ENCODE measurements at regions not wholly inside any gene's neighbourhood (a gene's known extent, or its start where the extent isn't known, plus 50 kb on each side); places are given as distances from the start of the nearest gene placed in this dataset.
"Not testable (repeated sequence)": the region's sequence is repeated elsewhere in the genome, so short reads cannot be mapped to it uniquely, and the experiment has no call there.

DNA sequence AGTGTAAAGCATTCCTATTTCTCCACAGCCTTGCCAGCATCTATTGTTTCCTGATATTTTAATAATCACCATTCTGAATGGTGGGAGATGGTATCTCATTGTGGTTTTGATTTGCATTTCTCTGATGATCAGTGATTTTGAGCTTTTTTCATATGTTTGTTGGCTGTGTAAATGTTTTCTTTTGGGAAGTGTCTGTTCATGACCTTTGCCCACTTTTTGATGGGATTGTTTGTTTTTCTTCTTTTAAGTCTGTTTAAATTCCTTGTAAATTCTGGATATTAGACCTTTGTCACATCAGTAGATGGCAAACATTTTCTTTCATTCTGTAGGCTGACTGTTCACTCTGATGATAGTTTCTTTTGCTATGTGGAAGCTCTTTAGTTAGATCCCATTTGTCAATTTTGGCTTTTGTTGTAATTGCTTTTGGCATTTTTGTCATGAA lies 461.5 kb upstream of the GCFC2 start:
- CTCF ChIA-PET, H3K4me1 Mint-ChIP-seq, POLR2A ChIA-PET: not testable (repeated sequence)

DNA sequence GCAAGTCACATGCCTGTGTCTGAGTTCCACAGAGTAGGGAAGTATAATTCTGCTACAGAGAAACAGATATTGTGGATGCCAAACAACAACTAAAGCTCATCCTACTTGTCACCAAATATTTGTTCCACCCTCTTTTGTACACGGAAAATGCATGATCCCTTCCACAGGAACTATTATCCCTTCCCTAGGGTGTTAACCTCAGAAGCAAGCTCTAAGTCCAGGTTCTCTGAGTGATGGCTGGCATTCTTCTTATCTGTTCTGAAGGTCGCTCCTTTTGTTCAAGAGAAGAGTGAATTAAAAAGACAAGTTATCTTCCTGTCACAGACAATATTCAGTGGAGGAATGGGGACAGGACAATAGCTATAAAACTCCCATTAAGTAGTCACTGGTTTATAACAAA lies 460.1 kb upstream of the GCFC2 start:
- Mint-ChIP-seq H3K27ac (no peak overlapping the region), H3K4me1 (no peaks in the 10 kb centered on the region), H3K4me3 (no peak overlapping the region), H3K27me3 (no peaks in the 10 kb centered on the region), H3K36me3 (ENCODE audit: low read depth) (no peaks in the 10 kb centered on the region), H3K9me3 (peaks cover 9% of the 10 kb centered on the region)
- POLR2A ChIA-PET = no interaction called here
- DNase-seq = no peak
- CTCF ChIA-PET = no interaction called here

More for the DNA sequence above, 461.5 kb upstream of the GCFC2 start:
- H3K4me3 Mint-ChIP-seq; DNase-seq; H3K36me3 Mint-ChIP-seq (ENCODE audit: low read depth); H3K27ac Mint-ChIP-seq; H3K27me3 Mint-ChIP-seq: not testable (repeated sequence)
- peaks cover 16% of the 10 kb centered on the region for H3K9me3 Mint-ChIP-seq

DNA sequence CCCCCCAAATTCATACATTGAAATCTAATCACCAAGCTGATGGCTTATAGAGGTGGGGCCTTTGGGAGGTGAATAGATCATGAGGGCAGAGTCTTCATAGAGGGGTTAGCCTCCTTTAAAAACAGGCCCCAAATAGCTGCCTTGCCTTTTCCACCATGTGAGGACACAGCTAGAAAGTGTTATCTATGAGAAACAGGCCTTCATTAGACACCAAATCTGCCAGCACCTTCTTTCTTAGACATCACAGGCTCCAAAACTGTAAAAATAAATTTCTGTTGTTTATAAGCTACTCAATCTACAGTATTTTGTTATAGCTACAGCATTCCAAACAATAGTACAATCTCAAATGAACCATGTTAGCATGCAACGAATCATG lies 459.3 kb upstream of the GCFC2 start:
- no peak for DNase-seq
- CTCF ChIA-PET = no interaction called here
- no peaks in the 10 kb centered on the region for H3K4me1 Mint-ChIP-seq
- H3K4me3 Mint-ChIP-seq = no peak overlapping the region
- peaks cover 8% of the 10 kb centered on the region for H3K9me3 Mint-ChIP-seq
- H3K27ac Mint-ChIP-seq = no peak overlapping the region
- POLR2A ChIA-PET = no interaction called here
- no peaks in the 10 kb centered on the region for H3K27me3 Mint-ChIP-seq
- H3K36me3 Mint-ChIP-seq (ENCODE audit: low read depth) = no peaks in the 10 kb centered on the region

DNA sequence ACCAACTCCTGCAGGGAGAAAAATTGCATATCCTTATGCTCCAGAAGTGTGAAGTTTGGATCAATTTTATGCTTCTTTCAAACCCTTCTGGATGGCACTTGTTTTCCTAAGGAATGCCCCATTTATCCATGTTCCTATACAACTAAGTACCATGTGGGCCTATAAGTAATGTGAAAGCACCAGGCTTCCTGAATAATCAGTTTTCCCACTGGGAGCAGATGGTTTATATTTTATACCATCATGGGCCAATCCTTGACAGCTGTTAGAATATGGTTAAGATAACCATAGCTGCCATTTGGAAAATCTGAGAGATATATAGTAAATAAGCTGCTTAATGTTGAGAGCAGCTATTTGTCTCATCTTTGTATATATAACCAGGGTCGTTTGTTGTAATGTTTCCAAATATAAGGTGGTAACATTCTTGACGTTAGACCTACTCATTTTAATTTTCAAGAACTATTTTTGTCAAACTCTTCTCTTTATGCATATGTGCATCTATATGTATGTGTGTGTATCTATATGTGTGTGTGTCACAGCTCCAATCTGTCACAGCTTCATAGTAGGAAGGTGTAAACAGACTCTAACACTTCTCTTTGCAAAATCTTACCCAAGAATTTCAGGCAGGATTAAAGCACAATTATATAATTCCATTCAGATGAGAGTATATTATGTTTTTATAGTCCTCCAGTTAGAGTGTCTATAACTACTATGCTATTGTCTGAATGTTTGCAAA lies 458.7 kb upstream of the GCFC2 start:
- CTCF ChIA-PET = no interaction called here
- Mint-ChIP-seq H3K36me3 (ENCODE audit: low read depth) (no peaks in the 10 kb centered on the region), H3K9me3 (peaks cover 7% of the 10 kb centered on the region)

DNA sequence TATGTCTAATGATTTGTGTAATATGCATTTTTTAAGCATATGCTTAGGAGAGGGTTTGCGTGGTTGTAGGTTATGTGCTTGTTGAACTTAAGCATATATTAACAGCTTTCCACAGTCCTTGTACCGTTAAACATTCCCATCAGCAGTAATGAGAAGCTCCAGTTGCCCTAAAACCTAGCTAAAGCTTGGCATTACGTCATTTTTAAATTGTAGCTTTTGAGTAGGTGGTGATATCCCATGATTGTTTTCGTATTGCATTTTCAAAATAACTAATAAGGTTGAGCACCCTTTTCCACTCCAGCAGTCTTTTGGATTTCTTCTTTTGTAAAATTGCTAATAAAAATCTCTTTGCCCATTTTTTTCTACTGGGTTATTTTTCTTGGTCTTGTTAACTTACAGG lies 453.1 kb upstream of the GCFC2 start:
- ChIA-PET CTCF (no interaction called here), POLR2A (no interaction called here)
- Mint-ChIP-seq H3K4me1 (no peaks in the 10 kb centered on the region), H3K9me3 (peaks cover 7% of the 10 kb centered on the region), H3K4me3 (no peak overlapping the region), H3K27me3 (no peaks in the 10 kb centered on the region), H3K36me3 (ENCODE audit: low read depth) (no peaks in the 10 kb centered on the region), H3K27ac (no peak overlapping the region)
- no peak for DNase-seq

More for the DNA sequence above, 458.7 kb upstream of the GCFC2 start:
- H3K27me3 Mint-ChIP-seq = no peaks in the 10 kb centered on the region
- no peak overlapping the region for H3K4me3 Mint-ChIP-seq
- no peaks in the 10 kb centered on the region for H3K4me1 Mint-ChIP-seq
- POLR2A ChIA-PET = no interaction called here
- H3K27ac Mint-ChIP-seq = no peak overlapping the region
- no peak for DNase-seq

DNA sequence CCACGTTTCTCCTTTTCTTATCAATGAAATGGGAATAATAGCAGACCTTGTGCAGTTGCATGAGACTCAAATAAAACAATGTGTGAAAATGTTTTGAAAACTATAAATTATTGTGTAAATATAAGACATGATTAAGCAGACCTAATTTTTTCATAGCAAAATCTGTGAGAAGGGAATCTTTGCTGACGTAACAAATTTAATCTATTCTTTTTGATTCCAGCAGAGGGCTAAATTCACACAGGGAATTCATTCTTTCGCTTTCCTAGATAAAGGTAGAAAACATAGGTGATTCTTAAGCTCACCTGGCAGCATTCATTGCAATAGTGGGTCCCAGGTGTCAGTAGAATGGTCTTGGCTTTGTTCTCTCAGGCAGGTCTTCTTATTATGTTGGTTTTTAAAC lies 450.0 kb upstream of the GCFC2 start:
- no peaks in the 10 kb centered on the region for H3K27me3 Mint-ChIP-seq
- no peak overlapping the region for H3K27ac Mint-ChIP-seq
- POLR2A ChIA-PET = no interaction called here
- H3K4me1 Mint-ChIP-seq = no peaks in the 10 kb centered on the region
- CTCF ChIA-PET = no interaction called here
- DNase-seq = no peak
- peaks cover 7% of the 10 kb centered on the region for H3K9me3 Mint-ChIP-seq
- H3K4me3 Mint-ChIP-seq = no peak overlapping the region
- no peaks in the 10 kb centered on the region for H3K36me3 Mint-ChIP-seq (ENCODE audit: low read depth)

DNA sequence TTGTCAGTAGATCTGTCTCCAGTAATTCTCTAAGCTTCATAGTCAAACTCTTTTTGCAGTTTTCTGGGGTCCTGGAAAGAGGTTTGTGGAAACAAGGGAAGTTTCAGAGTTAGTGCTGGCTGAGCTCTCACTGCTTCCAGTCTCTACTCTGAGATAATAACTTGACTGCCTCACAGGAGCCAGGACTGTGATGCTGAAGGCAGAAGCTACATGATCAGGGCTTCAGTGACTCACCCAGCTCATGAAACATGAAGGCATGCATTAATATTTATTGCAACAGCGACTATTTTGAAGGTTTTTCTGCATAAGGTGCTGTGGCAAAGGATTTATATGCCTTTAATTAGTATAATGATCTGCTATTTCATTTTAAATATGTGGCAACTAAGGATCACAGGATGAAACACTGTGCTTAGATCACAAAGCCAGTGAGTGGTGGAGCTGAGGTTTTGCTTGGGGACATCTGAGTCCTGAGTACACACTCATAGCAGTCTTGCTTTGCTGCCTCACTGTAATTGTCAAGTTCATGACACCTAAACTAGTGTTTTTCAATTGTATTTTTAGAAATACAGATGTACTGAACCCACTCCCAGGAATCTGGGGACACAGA lies 448.4 kb upstream of the GCFC2 start:
- Mint-ChIP-seq H3K36me3 (ENCODE audit: low read depth) (no peaks in the 10 kb centered on the region), H3K9me3 (peaks cover 7% of the 10 kb centered on the region), H3K4me3 (no peak overlapping the region), H3K4me1 (no peaks in the 10 kb centered on the region), H3K27ac (no peak overlapping the region), H3K27me3 (no peaks in the 10 kb centered on the region)
- no peak for DNase-seq
- ChIA-PET POLR2A (no interaction called here), CTCF (no interaction called here)

DNA sequence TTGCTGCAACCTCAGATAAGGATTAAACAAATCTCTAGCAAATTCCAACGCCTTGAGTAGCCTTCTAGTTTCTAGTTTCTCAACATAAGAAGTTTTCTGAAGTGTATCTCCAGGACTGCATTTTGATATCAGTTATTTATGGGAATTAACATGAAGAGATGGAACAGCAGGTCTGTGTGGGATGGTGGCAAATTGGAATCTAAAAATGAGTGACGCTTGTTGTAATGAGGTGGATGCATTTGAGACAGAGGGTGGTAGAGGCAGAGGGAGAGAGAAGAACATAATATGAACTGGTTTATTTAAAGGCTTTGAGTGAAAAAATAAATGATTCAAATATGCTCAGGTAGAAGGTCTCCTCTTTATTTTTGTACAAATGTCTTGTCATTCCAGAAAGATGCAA lies 446.8 kb upstream of the GCFC2 start:
- ChIA-PET CTCF (no interaction called here), POLR2A (no interaction called here)
- H3K9me3 Mint-ChIP-seq = peaks cover 7% of the 10 kb centered on the region
- DNase-seq = no peak
- H3K4me1 Mint-ChIP-seq = no peaks in the 10 kb centered on the region
- no peaks in the 10 kb centered on the region for H3K36me3 Mint-ChIP-seq (ENCODE audit: low read depth)
- no peak overlapping the region for H3K27ac Mint-ChIP-seq
- H3K4me3 Mint-ChIP-seq = no peak overlapping the region
- no peaks in the 10 kb centered on the region for H3K27me3 Mint-ChIP-seq

DNA sequence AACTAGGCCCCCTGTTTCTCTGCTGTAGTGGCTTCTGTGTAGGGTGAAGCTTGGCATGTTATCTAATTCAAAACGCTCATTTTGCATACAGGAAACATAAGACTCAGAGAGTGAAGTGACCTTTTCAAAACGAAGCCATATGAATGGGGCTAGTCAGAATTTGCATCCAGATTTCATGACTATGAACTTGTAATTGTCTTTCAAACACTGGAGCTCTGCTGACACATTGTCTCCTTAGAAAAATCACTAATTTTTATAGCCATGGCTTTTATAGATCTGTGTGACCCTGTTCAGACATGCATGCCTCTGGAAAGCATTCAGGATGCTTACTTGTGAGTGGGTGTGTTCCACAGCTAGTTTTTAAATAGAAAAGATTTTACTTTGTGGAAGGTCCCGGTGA lies 444.3 kb upstream of the GCFC2 start:
- H3K9me3 Mint-ChIP-seq = peaks cover 2% of the 10 kb centered on the region
- DNase-seq = no peak
- ChIA-PET CTCF (no interaction called here), POLR2A (no interaction called here)
- no peak overlapping the region for H3K4me3 Mint-ChIP-seq
- H3K27me3 Mint-ChIP-seq = no peaks in the 10 kb centered on the region
- H3K27ac Mint-ChIP-seq = no peak overlapping the region
- H3K4me1 Mint-ChIP-seq = no peaks in the 10 kb centered on the region
- H3K36me3 Mint-ChIP-seq (ENCODE audit: low read depth) = no peaks in the 10 kb centered on the region

DNA sequence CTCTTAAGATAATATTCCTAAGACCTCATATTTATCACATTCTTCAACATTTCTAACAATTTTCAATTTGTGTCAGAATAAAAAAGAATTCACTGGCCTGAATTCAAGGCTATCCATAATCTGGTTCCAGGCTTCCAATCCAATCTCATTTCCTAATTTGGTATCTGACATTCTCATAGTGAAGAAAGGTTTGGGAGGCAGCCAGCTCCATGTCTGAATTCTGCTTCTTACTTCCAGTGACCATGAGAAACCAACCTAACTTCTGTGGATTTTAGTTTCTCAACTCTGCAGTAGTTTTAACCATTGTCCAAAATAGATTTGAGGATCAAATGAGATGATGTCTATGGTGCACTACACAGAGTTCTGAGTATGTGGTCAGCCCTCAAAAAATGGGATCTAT lies 439.1 kb upstream of the GCFC2 start:
- DNase-seq = no peak
- Mint-ChIP-seq H3K27ac (no peak overlapping the region), H3K4me1 (no peaks in the 10 kb centered on the region), H3K27me3 (no peaks in the 10 kb centered on the region), H3K36me3 (ENCODE audit: low read depth) (no peaks in the 10 kb centered on the region), H3K9me3 (peaks cover 7% of the 10 kb centered on the region), H3K4me3 (no peak overlapping the region)
- ChIA-PET POLR2A (no interaction called here), CTCF (no interaction called here)

DNA sequence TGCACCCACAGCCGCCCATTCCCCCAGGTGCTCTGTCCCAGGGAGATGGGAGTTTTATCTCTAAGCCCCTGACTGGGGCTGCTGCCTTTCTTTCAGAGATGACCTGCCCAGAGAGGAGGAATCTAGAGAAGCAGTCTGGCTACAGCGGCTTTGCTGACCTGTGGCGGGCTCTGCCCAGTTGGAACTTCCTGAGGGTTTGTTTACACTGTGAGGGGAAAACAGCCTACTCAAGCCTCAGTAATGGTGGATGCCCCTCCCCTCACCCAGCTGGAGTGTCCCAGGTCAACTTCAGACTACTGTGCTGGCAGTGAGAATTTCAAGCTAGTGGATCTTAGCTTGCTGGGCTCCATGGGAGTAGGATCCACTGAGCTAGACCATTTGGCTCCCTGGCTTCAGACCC lies 428.6 kb upstream of the GCFC2 start:
- H3K27me3 Mint-ChIP-seq; H3K36me3 Mint-ChIP-seq (ENCODE audit: low read depth); H3K27ac Mint-ChIP-seq; H3K4me3 Mint-ChIP-seq; DNase-seq; H3K4me1 Mint-ChIP-seq; POLR2A ChIA-PET; CTCF ChIA-PET: not testable (repeated sequence)
- H3K9me3 Mint-ChIP-seq = peaks cover 31% of the 10 kb centered on the region

DNA sequence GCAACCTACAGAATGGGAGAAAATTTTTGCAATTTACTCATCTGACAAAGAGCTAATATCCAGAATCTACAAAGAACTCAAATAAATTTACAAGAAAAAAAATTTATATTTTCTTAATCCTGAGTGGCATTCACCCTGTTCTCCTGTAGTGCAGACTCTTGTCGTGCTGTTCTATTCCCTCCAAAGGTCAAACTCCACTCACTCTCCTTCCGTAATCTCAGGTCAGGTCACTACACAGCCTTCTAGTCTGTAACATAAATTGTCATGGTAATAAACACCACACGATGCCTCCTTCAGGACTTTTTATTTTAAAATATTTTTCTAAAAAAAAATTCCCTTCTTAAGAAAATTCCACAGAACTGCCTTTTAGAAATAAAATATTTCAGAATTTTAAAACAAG lies 417.9 kb upstream of the GCFC2 start:
- H3K4me3 Mint-ChIP-seq = no peak overlapping the region
- no peaks in the 10 kb centered on the region for H3K27me3 Mint-ChIP-seq
- H3K9me3 Mint-ChIP-seq = no peaks in the 10 kb centered on the region
- no peak overlapping the region for H3K27ac Mint-ChIP-seq
- no peaks in the 10 kb centered on the region for H3K36me3 Mint-ChIP-seq (ENCODE audit: low read depth)
- ChIA-PET CTCF (no interaction called here), POLR2A (no interaction called here)
- no peaks in the 10 kb centered on the region for H3K4me1 Mint-ChIP-seq
- no peak for DNase-seq

DNA sequence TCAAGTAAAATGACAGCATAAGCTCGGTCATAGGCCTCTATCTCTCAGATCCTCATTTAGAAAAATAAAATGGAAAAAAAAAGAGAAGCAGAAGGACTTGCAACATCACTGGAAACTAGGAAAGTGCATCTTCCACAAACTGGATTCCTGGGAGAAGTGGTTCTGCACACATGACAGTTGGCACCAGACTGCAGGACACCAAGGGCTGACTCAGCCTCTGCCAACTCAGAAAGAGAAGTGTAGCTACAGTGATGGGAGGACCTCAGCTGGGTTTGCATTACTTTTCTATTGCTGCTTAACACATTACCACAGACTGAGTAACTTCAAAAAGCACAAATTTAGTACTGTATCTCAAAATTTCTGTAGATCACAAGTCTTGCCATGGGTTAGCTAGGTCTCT lies 409.5 kb upstream of the GCFC2 start:
- Mint-ChIP-seq H3K27me3 (no peaks in the 10 kb centered on the region), H3K4me1 (no peaks in the 10 kb centered on the region), H3K27ac (no peak overlapping the region)

DNA sequence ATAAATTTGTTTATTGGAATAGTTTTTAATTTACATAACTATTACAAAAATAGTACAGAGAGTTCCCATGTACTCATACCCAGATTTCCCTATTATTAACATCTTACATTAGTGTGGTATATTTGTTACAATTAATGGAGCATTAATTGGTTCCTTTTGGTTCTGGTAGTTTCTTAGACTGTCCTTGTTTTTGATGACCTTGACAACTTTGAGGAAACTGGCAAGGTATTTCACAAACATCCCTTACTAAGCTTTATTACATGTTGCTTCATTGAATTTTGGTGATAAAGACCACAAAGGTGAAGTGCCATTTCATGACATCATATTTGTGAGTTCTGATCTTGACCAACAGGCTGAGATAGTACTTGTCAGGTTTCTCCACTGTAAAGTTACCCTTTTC lies 379.0 kb upstream of the GCFC2 start:
- ChIA-PET POLR2A (no interaction called here), CTCF (no interaction called here)
- DNase-seq = no peak
- Mint-ChIP-seq H3K36me3 (ENCODE audit: low read depth) (no peaks in the 10 kb centered on the region), H3K9me3 (peaks cover 4% of the 10 kb centered on the region), H3K4me3 (no peak overlapping the region), H3K4me1 (no peaks in the 10 kb centered on the region), H3K27me3 (no peaks in the 10 kb centered on the region), H3K27ac (no peak overlapping the region)

More for the DNA sequence above, 409.5 kb upstream of the GCFC2 start:
- DNase-seq = no peak
- ChIA-PET CTCF (no interaction called here), POLR2A (no interaction called here)
- Mint-ChIP-seq H3K9me3 (peaks cover 11% of the 10 kb centered on the region), H3K4me3 (no peak overlapping the region), H3K36me3 (ENCODE audit: low read depth) (no peaks in the 10 kb centered on the region)

Data from activated CD4-positive, alpha-beta memory T cell treated with anti-CD3 and anti-CD28 coated beads, Interleukin-2, amount 10 ng/mL, durations not matched to agents 7 days and 5 days (primary cell).